Peyer's patch (tissue), 4 donors: ENCODE measurements at regions not wholly inside any gene's neighbourhood (a gene's known extent, or its start where the extent isn't known, plus 50 kb on each side); places are given as distances from the start of the nearest gene placed in this dataset.

ENCODE experiments used
- DNase-seq, 3 donors: peaks; one replicate each; pipeline ENCODE4 v3.0.0-alpha.2; 2017 to 2019
- H3K27ac ChIP-seq, 4 donors: fragments of 200-600 bp; sonication (generic); one replicate each; pipeline ENCODE4 v1.5.1; 2016 to 2019
- H3K27me3 ChIP-seq, 2 donors: fragments of 200-600 bp; sonication (generic); one replicate each; pipeline ENCODE4 v1.5.1; 2019
- H3K36me3 ChIP-seq, 3 donors: fragments of 200-600 bp; sonication (generic); one replicate each; pipeline ENCODE4 v1.5.1; 2016 to 2019
- H3K4me1 ChIP-seq, 4 donors: fragments of 200-600 bp; sonication (generic); one replicate each; pipeline ENCODE4 v1.5.1; 2016 to 2019
- H3K4me3 ChIP-seq, 4 donors: fragments of 200-600 bp; sonication (generic); 1 replicate in 3 of 4; 2 replicates in 1 of 4; pipeline ENCODE4 v1.5.1; 2016 to 2019; ENCODE audit warnings: mild to moderate bottlenecking in 1 of 4
- H3K9me3 ChIP-seq, 4 donors: fragments of 200-600 bp; sonication (generic); one replicate each; pipeline ENCODE4 v1.5.1; 2016 to 2019; ENCODE audit warnings: mild to moderate bottlenecking in 1 of 4
- CTCF ChIP-seq, 6 experiments: fragments of 450-650 bp in 4 of 6; fragments of 200-600 bp in 2 of 6; sonication (generic) in 1 of 6; IDR thresholded peaks; one replicate each; pipeline ENCODE4 v1.5.1; 2017 to 2019; ENCODE audit warnings: antibody characterized with exemption in 6 of 6, mild to moderate bottlenecking in 3 of 6, moderate library complexity in 1 of 6
- POLR2A ChIP-seq, 2 donors: fragments of 450-650 bp; IDR thresholded peaks; one replicate each; pipeline ENCODE4 v1.5.1; 2017; ENCODE audit warnings: antibody characterized with exemption in 2 of 2, mild to moderate bottlenecking in 2 of 2, moderate library complexity in 2 of 2

- H3K36me3 ChIP-seq, result no peaks in the 10 kb centered on the region
- no peak overlapping the region for H3K27ac ChIP-seq
- no peak for TF ChIP-seq POLR2A (IDR thresholded peaks at IDR 0.05)
- no peak for TF ChIP-seq CTCF (IDR thresholded peaks at IDR 0.05)
- H3K4me3 ChIP-seq, result no peak overlapping the region
- H3K4me1 ChIP-seq, result no peaks in the 10 kb centered on the region
- H3K9me3 ChIP-seq, result no peaks in the 10 kb centered on the region
- DNase-seq, result no peak
- H3K27me3 ChIP-seq, result no peaks in the 10 kb centered on the region
Measured at GRCh38 chrX:110964786-110965185, 131.2 kb upstream of the PAK3 start.

- no peak for TF ChIP-seq CTCF (IDR thresholded peaks at IDR 0.05)
- no peak for TF ChIP-seq POLR2A (IDR thresholded peaks at IDR 0.05)
- DNase-seq, result no peak
- Histone ChIP-seq H3K9me3 (no peaks in the 10 kb centered on the region), H3K4me1 (no peaks in the 10 kb centered on the region), H3K27me3 (no peaks in the 10 kb centered on the region), H3K36me3 (no peaks in the 10 kb centered on the region), H3K4me3 (no peak overlapping the region), H3K27ac (no peak overlapping the region)
Measured at GRCh38 chrX:110962451-110962850, 133.5 kb upstream of the PAK3 start.

GRCh38 chrX:110955706-110956105 is 140.3 kb upstream of the PAK3 start:
- Histone ChIP-seq H3K27me3 (no peaks in the 10 kb centered on the region), H3K9me3 (no peaks in the 10 kb centered on the region), H3K36me3 (no peaks in the 10 kb centered on the region), H3K4me3 (no peak overlapping the region), H3K4me1 (no peaks in the 10 kb centered on the region), H3K27ac (no peak overlapping the region)
- no peak for DNase-seq
- TF ChIP-seq CTCF (IDR thresholded peaks at IDR 0.05), result no peak
- TF ChIP-seq POLR2A (IDR thresholded peaks at IDR 0.05), result no peak

- TF ChIP-seq POLR2A (IDR thresholded peaks at IDR 0.05) (no peak), CTCF (IDR thresholded peaks at IDR 0.05) (no peak)
- H3K36me3 ChIP-seq, result no peaks in the 10 kb centered on the region
- H3K4me1 ChIP-seq, result no peaks in the 10 kb centered on the region
- no peak overlapping the region for H3K4me3 ChIP-seq
- DNase-seq, result no peak
- no peak overlapping the region for H3K27ac ChIP-seq
- no peaks in the 10 kb centered on the region for H3K9me3 ChIP-seq
- no peaks in the 10 kb centered on the region for H3K27me3 ChIP-seq
Measured at GRCh38 chrX:110954428-110955100, 141.4 kb upstream of the PAK3 start.

- TF ChIP-seq POLR2A (IDR thresholded peaks at IDR 0.05) (no peak), CTCF (IDR thresholded peaks at IDR 0.05) (no peak)
- H3K27me3 ChIP-seq, result no peaks in the 10 kb centered on the region
Measured at GRCh38 chrX:110951472-110952269, 144.3 kb upstream of the PAK3 start.

More at GRCh38 chrX:110951472-110952269, 144.3 kb upstream of the PAK3 start:
- no peaks in the 10 kb centered on the region for H3K9me3 ChIP-seq
- no peaks in the 10 kb centered on the region for H3K4me1 ChIP-seq
- H3K36me3 ChIP-seq, result no peaks in the 10 kb centered on the region
- DNase-seq, result no peak
- H3K4me3 ChIP-seq, result no peak overlapping the region
- H3K27ac ChIP-seq, result no peak overlapping the region
